IMR-90 (cell line): ENCODE measurements at regions not wholly inside any gene's neighbourhood (a gene's known extent, or its start where the extent isn't known, plus 50 kb on each side); places are given as distances from the start of the nearest gene placed in this dataset.

Experiments
- ATAC-seq: fragments of 200-7000 bp; cut with Tn5 transposase; 2 replicates; pipeline ENCODE4 v1.9.1; 2020; ENCODE audit warnings: low read depth, mild to moderate bottlenecking, moderate library complexity
- BruUV-seq: library from RNA; stranded (reverse); fragments of 400-500 nt; replicated peaks from 2 replicates; lab custom pipeline; 2021; lab: Mats Ljungman, UMichigan
- CTCF ChIA-PET: fragments of 300-600 bp; formaldehyde crosslinking; extraction: SDS; loops from one replicate; lab custom pipeline; 2021; ENCODE audit warnings: antibody characterized with exemption; lab: Yijun Ruan, JAX
- POLR2A ChIA-PET: fragments of 300-600 bp; sonication (Branson Sonifier 250); formaldehyde crosslinking; loops from one replicate; lab custom pipeline; 2022; ENCODE audit warnings: antibody characterized with exemption; ENCODE audit not compliant: unreplicated experiment; lab: Charles Lee
- DNase-seq: peaks from one replicate; pipeline ENCODE4 v3.0.0; 2013
- H2AFZ ChIP-seq: replicated peaks from 2 replicates; pipeline ENCODE3; 2013; ENCODE audit warnings: low read length, mild to moderate bottlenecking; ENCODE audit not compliant: poor library complexity
- H2AK5ac ChIP-seq: 2 replicates; pipeline ENCODE4 v1.6.1; 2013; ENCODE audit warnings: low read depth, low read length, inconsistent platforms
- H2AK9ac ChIP-seq: replicated peaks from 2 replicates; pipeline ENCODE3; 2013; ENCODE audit warnings: mild to moderate bottlenecking, low read depth, low read length, moderate library complexity; ENCODE audit not compliant: poor library complexity
- H2BK120ac ChIP-seq: 2 replicates; pipeline ENCODE4 v1.6.1; 2013; ENCODE audit warnings: low read depth, low read length, inconsistent platforms
- H2BK15ac ChIP-seq: 3 replicates; pipeline ENCODE4 v1.6.1; 2013; ENCODE audit warnings: low read depth, low read length, inconsistent platforms
- H2BK20ac ChIP-seq: 2 replicates; pipeline ENCODE4 v1.6.1; 2013; ENCODE audit warnings: low read depth, mild to moderate bottlenecking, inconsistent platforms, low read length, moderate library complexity
- H2BK5ac ChIP-seq: 2 replicates; pipeline ENCODE4 v1.6.1; 2013; ENCODE audit warnings: mild to moderate bottlenecking, low read depth, low read length, inconsistent platforms; ENCODE audit not compliant: poor library complexity, severe bottlenecking
- H3K14ac ChIP-seq: replicated peaks from 2 replicates; pipeline ENCODE4 v1.6.1; 2013; ENCODE audit warnings: low read depth, low read length, inconsistent platforms
- H3K18ac ChIP-seq: 2 replicates; pipeline ENCODE4 v1.6.1; 2013; ENCODE audit warnings: low read depth, low read length, control low read depth
- H3K23ac ChIP-seq: 2 replicates; pipeline ENCODE4 v1.6.1; 2013; ENCODE audit warnings: low read depth, low read length, inconsistent platforms
- H3K27ac ChIP-seq: 2 replicates; pipeline ENCODE4 v1.5.1; 2013; ENCODE audit warnings: mild to moderate bottlenecking, control low read depth, low read length; ENCODE audit not compliant: insufficient read depth
- H3K27me3 ChIP-seq: 2 replicates; pipeline ENCODE4 v1.6.1; 2013; ENCODE audit warnings: low read length; ENCODE audit not compliant: control insufficient read depth, insufficient read depth
- H3K36me3 ChIP-seq: 2 replicates; pipeline ENCODE4 v1.6.1; 2013; ENCODE audit warnings: low read length, mixed read lengths; ENCODE audit not compliant: control insufficient read depth, insufficient read depth
- H3K4ac ChIP-seq: 2 replicates; pipeline ENCODE4 v1.6.1; 2013; ENCODE audit warnings: low read depth, low read length, inconsistent platforms
- H3K4me1 ChIP-seq: 2 replicates; pipeline ENCODE4 v1.6.1; 2013; ENCODE audit warnings: low read length, mixed read lengths; ENCODE audit not compliant: control insufficient read depth, insufficient read depth
- H3K4me2 ChIP-seq: 2 replicates; pipeline ENCODE4 v1.6.1; 2013; ENCODE audit warnings: low read depth, mild to moderate bottlenecking, control low read depth, low read length, moderate library complexity
- H3K4me3 ChIP-seq: 2 replicates; pipeline ENCODE4 v1.5.1; 2013; ENCODE audit warnings: low read depth, mild to moderate bottlenecking, control low read depth, low read length, moderate library complexity; ENCODE audit not compliant: insufficient read depth
- H3K56ac ChIP-seq: 2 replicates; pipeline ENCODE4 v1.6.1; 2013; ENCODE audit warnings: low read length, inconsistent platforms; ENCODE audit not compliant: insufficient read depth; ENCODE audit errors: extremely low read depth
- H3K79me1 ChIP-seq, 2 experiments: 2 replicates each; pipeline ENCODE4 v1.6.1; 2013; ENCODE audit warnings: low read length in 2 of 2, inconsistent platforms in 1 of 2, low read depth in 1 of 2
- H3K9ac ChIP-seq: 2 replicates; pipeline ENCODE4 v1.6.1; 2013; ENCODE audit warnings: low read depth, low read length, control low read depth
- H3K9me1 ChIP-seq: 2 replicates; pipeline ENCODE4 v1.6.1; 2013; ENCODE audit warnings: low read length, inconsistent platforms; ENCODE audit not compliant: insufficient read depth
- H3K9me3 ChIP-seq: 2 replicates; pipeline ENCODE4 v1.6.1; 2013; ENCODE audit warnings: low read length; ENCODE audit not compliant: control insufficient read depth, insufficient read depth
- H4K20me1 ChIP-seq: 2 replicates; pipeline ENCODE4 v1.6.1; 2013; ENCODE audit warnings: low read length, inconsistent platforms; ENCODE audit not compliant: insufficient read depth
- H4K5ac ChIP-seq: 2 replicates; pipeline ENCODE4 v1.6.1; 2013; ENCODE audit warnings: mild to moderate bottlenecking, low read depth, low read length, control low read depth
- H4K8ac ChIP-seq, 2 experiments: 2 replicates each; pipeline ENCODE4 v1.6.1; 2013; ENCODE audit warnings: low read depth in 2 of 2, low read length in 2 of 2, control low read depth in 1 of 2, inconsistent platforms in 1 of 2
- H4K91ac ChIP-seq: 2 replicates; pipeline ENCODE4 v1.6.1; 2013; ENCODE audit warnings: low read depth, low read length, inconsistent platforms; ENCODE audit not compliant: insufficient read depth
- BHLHE40 ChIP-seq: fragments of 150-350 bp; IDR thresholded peaks from 2 replicates; pipeline ENCODE4 v1.6.1; 2016; ENCODE audit warnings: mild to moderate bottlenecking, low read depth, low read length
- CHD1 ChIP-seq: IDR thresholded peaks from 2 replicates; pipeline ENCODE4 v1.6.1; 2012; ENCODE audit warnings: low read depth, low read length, improper control_type of control experiment
- FOS ChIP-seq: fragments of 150-350 bp; IDR thresholded peaks from 2 replicates; pipeline ENCODE4 v1.6.1; 2016; ENCODE audit warnings: low read depth, low read length
- MAFK ChIP-seq: IDR thresholded peaks from 2 replicates; pipeline ENCODE4 v1.6.1; 2012; ENCODE audit warnings: low read depth, low read length, improper control_type of control experiment
- MAZ ChIP-seq: IDR thresholded peaks from 2 replicates; pipeline ENCODE4 v1.6.1; 2012; ENCODE audit warnings: low read depth, mild to moderate bottlenecking, low read length, improper control_type of control experiment, moderate library complexity, borderline replicate concordance
- MXI1 ChIP-seq: IDR thresholded peaks from 2 replicates; pipeline ENCODE4 v1.6.1; 2012; ENCODE audit warnings: low read depth, mild to moderate bottlenecking, low read length, moderate library complexity, borderline replicate concordance
- NFE2L2 ChIP-seq: fragments of 150-350 bp; IDR thresholded peaks from 2 replicates; pipeline ENCODE4 v1.6.1; 2016; ENCODE audit warnings: low read depth, mild to moderate bottlenecking, low read length
- POLR2A ChIP-seq: IDR thresholded peaks from 2 replicates; pipeline ENCODE4 v1.6.1; 2012; ENCODE audit warnings: mild to moderate bottlenecking, low read depth, low read length
- RAD21 ChIP-seq: IDR thresholded peaks from 2 replicates; pipeline ENCODE4 v1.6.1; 2012; ENCODE audit warnings: low read length, improper control_type of control experiment
- RFX5 ChIP-seq: IDR thresholded peaks from 2 replicates; pipeline ENCODE4 v1.8.0; 2012; ENCODE audit warnings: low read depth, mild to moderate bottlenecking, low read length, moderate library complexity
- SMC3 ChIP-seq: fragments of 150-350 bp; IDR thresholded peaks from 2 replicates; pipeline ENCODE4 v1.6.1; 2016; ENCODE audit warnings: low read depth, mild to moderate bottlenecking, antibody characterized with exemption, low read length, moderate library complexity
- WGBS, 2 experiments: methylation state at CpG; one replicate each; pipeline versions ENCODE4 v1.1.5 to v1.1.7; 2013; ENCODE audit warnings: missing lambda C conversion rate in 2 of 2; ENCODE audit not compliant: insufficient read length in 1 of 2; ENCODE audit errors: extremely low coverage in 2 of 2; 5-methylcytosine and 5-hydroxymethylcytosine counted together
- dilution Hi-C: fragments of 300-500 bp; cut with HindIII; formaldehyde crosslinking; loops from one replicate; pipeline ENCODE4 v1.14.3; 2018; ENCODE audit warnings: low sequenced_read_pairs; ENCODE audit not compliant: unreplicated experiment
- in situ Hi-C: fragments of 300-500 bp; cut with MboI; formaldehyde crosslinking; loops from 3 replicates; pipeline ENCODE4 v1.14.3; 2019; ENCODE audit warnings: low sequenced_read_pairs, inconsistent platforms, mixed read lengths
- intact Hi-C: fragments of 100-400 bp; cut with micrococcal nuclease; formaldehyde crosslinking; loops from 2 replicates; pipeline ENCODE4 v1.10.0; 2022
- TF ChIP-seq, protein P1 (sequence below): fragments of 150-350 bp; IDR thresholded peaks from 2 replicates; pipeline ENCODE4 v1.6.1; 2016; ENCODE audit warnings: low read depth, mild to moderate bottlenecking, low read length, moderate library complexity, borderline replicate concordance
- TF ChIP-seq, protein P2 (sequence below): conservative IDR thresholded peaks from 2 replicates; pipeline ENCODE4 v1.5.1; 2012; ENCODE audit warnings: mild to moderate bottlenecking, low read depth, low read length, improper control_type of control experiment
- TF ChIP-seq, protein P3 (sequence below): fragments of 150-350 bp; IDR thresholded peaks from 2 replicates; pipeline ENCODE4 v1.6.1; 2017; ENCODE audit warnings: mild to moderate bottlenecking, antibody characterized with exemption, low read length, low read depth

DNA sequence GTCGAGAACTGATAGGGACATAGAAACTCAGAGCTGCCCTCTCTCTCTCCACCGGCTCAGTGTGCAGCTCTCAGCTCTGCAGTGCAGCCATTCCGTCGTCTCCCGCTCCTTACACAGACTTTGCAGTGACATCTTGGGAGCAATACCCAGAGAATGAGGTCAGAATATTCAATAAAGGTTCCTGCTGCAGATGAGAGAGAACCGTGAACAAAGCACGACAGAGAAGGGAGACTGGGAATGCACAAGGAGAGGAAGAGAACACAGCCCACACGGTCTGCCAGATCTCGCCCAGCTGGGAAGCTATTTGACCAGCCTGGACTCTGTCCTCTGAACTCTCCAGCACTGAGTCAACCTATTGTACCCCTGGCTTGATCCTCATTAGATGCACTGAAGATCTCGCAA is 118.0 kb upstream of the PPARGC1A start:
- Histone ChIP-seq H3K27me3 (no peaks in the 10 kb centered on the region; the same call in none of the 2 replicates), H3K56ac (no peak overlapping the region), H2AK5ac (no peak overlapping the region), H3K4me3 (no peak overlapping the region), H2BK120ac (no peak overlapping the region), H3K36me3 (no peaks in the 10 kb centered on the region), H2AK9ac (no peak overlapping the region), H3K9me3 (no peaks in the 10 kb centered on the region), H3K4me2 (no peak overlapping the region), H3K18ac (no peak overlapping the region), H3K14ac (no peak overlapping the region), H2BK5ac (no peak overlapping the region), H3K9ac (no peak overlapping the region), H3K4ac (no peak overlapping the region), H2AFZ (no peak overlapping the region), H3K4me1 (0 out of 2 replicates have a peak, but pooled peaks cover 1% of the 10 kb centered on the region), H4K20me1 (no peaks in the 10 kb centered on the region), H3K79me1 (no peaks in the 10 kb centered on the region), H2BK20ac (no peak overlapping the region), H3K27ac (no peak overlapping the region), H4K5ac (no peak overlapping the region), H4K8ac (no peak overlapping the region), H3K23ac (no peak overlapping the region), H4K91ac (no peak overlapping the region), H3K9me1 (no peaks in the 10 kb centered on the region), H2BK15ac (no peak overlapping the region)
- ATAC-seq, result no peak
- in situ Hi-C loops (no loop called here), intact Hi-C loops (no loop called here), dilution Hi-C loops (no loop called here)
- no TSS peak for BruUV-seq
- 77% methylated on average over 5 of the region's 10 CpGs; no CpG with 5 or more reads in 1 of the 2 experiments for WGBS, 2 experiments
- no peak for DNase-seq
- TF ChIP-seq MAFK (no peak), MAZ (no peak), RFX5 (no peak), RAD21 (no peak), POLR2A (no peak), SMC3 (no peak), BHLHE40 (no peak), CHD1 (no peak), NFE2L2 (no peak), MXI1 (no peak), FOS (no peak)
- TF ChIP-seq, protein P1, sequence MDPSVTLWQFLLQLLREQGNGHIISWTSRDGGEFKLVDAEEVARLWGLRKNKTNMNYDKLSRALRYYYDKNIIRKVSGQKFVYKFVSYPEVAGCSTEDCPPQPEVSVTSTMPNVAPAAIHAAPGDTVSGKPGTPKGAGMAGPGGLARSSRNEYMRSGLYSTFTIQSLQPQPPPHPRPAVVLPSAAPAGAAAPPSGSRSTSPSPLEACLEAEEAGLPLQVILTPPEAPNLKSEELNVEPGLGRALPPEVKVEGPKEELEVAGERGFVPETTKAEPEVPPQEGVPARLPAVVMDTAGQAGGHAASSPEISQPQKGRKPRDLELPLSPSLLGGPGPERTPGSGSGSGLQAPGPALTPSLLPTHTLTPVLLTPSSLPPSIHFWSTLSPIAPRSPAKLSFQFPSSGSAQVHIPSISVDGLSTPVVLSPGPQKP, result no peak
- TF ChIP-seq, protein P2, sequence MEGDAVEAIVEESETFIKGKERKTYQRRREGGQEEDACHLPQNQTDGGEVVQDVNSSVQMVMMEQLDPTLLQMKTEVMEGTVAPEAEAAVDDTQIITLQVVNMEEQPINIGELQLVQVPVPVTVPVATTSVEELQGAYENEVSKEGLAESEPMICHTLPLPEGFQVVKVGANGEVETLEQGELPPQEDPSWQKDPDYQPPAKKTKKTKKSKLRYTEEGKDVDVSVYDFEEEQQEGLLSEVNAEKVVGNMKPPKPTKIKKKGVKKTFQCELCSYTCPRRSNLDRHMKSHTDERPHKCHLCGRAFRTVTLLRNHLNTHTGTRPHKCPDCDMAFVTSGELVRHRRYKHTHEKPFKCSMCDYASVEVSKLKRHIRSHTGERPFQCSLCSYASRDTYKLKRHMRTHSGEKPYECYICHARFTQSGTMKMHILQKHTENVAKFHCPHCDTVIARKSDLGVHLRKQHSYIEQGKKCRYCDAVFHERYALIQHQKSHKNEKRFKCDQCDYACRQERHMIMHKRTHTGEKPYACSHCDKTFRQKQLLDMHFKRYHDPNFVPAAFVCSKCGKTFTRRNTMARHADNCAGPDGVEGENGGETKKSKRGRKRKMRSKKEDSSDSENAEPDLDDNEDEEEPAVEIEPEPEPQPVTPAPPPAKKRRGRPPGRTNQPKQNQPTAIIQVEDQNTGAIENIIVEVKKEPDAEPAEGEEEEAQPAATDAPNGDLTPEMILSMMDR, result no peak
- TF ChIP-seq, protein P3, sequence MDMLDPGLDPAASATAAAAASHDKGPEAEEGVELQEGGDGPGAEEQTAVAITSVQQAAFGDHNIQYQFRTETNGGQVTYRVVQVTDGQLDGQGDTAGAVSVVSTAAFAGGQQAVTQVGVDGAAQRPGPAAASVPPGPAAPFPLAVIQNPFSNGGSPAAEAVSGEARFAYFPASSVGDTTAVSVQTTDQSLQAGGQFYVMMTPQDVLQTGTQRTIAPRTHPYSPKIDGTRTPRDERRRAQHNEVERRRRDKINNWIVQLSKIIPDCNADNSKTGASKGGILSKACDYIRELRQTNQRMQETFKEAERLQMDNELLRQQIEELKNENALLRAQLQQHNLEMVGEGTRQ, result no peak
- ChIA-PET CTCF (interaction anchor here (0.6 kb wide), 1 partner anchor 254 kb away, joined by 3 read pairs; no protein-coding TSS in a partner anchor), POLR2A (no interaction called here)
